ENCODE measurements at regions not wholly inside any gene's neighbourhood (a gene's known extent, or its start where the extent isn't known, plus 50 kb on each side); places are given as distances from the start of the nearest gene placed in this dataset.

DNA sequence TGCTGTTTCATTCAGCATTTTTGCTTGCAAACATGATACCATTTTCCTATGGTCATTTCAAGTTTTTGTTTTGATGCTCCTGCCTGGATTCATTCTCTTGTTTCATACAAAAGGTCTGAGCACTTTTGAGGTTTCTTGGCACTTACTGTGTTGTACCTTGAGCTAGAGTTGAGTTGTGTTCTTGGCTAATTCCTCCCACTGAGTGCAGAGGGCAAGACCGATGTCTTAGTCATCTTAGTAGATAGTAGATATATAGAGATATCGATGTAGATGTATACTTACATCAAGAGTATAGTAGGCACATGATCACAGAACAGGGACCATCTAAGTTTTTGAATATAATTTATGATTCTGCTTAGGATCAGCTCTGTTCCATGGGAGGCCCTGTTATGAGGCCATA is 366.6 kb downstream of the OSTF1 start:
- ChIA-PET POLR2A (no interaction called here), CTCF (interaction anchor here (0.6 kb wide), 1 partner anchor 14 kb away, joined by 3 read pairs; no protein-coding TSS in a partner anchor)
- WGBS (ENCODE audit: low lambda C conversion rate): 19% methylated on average over 2 of the region's 2 CpGs

GRCh38 chr9:75455444-75455921 is 367.2 kb downstream of the OSTF1 start:
- no peaks in the 10 kb centered on the region for H3K4me1 ChIP-seq (ENCODE audit: control insufficient read depth in 1 of 2, insufficient read depth in 2 of 2, low read depth in 1 of 2, low read length in 1 of 2)
- ChIA-PET POLR2A (interaction anchor here (0.6 kb wide), 1 partner anchor 30 kb away, joined by 3 read pairs; no protein-coding TSS in a partner anchor), CTCF (no interaction called here)
- TF ChIP-seq MXI1 (IDR thresholded peaks at IDR 0.05; ENCODE audit: low read depth, low read length) (no peak), TCF12 (IDR thresholded peaks at IDR 0.05) (no peak), SIN3A (IDR thresholded peaks at IDR 0.05; ENCODE audit: borderline replicate concordance, low read depth, low read length) (no peak), TAF1 (IDR thresholded peaks at IDR 0.05; ENCODE audit: borderline replicate concordance, low read depth, low read length) (no peak), TEAD4 (IDR thresholded peaks at IDR 0.05; ENCODE audit: borderline replicate concordance, insufficient read depth) (no peak), GABPA (IDR thresholded peaks at IDR 0.05; ENCODE audit: low read depth) (no peak), NRF1 (IDR thresholded peaks at IDR 0.05; ENCODE audit: low read depth, low read length) (no peak), SMC3 (IDR thresholded peaks at IDR 0.05; ENCODE audit: low read depth, low read length) (no peak), FOXJ3 (CRISPR knock-in tag; IDR thresholded peaks at IDR 0.05) (no peak), YY1 (IDR thresholded peaks at IDR 0.05; ENCODE audit: low read depth) (no peak), EP300 (IDR thresholded peaks at IDR 0.05; ENCODE audit: borderline replicate concordance in 1 of 2, low read depth in 1 of 2, low read length in 1 of 2) (no peak), CHD2 (IDR thresholded peaks at IDR 0.05; ENCODE audit: low read length, partially characterized antibody) (no peak), RAD21 (IDR thresholded peaks at IDR 0.05; ENCODE audit: low read length) (no peak), GATA2 (CRISPR knock-in tag; IDR thresholded peaks at IDR 0.05) (no peak), PBX3 (IDR thresholded peaks at IDR 0.05) (no peak), RXRA (IDR thresholded peaks at IDR 0.05; ENCODE audit: borderline replicate concordance, low read depth) (no peak)
- TF ChIP-seq, protein P1, sequence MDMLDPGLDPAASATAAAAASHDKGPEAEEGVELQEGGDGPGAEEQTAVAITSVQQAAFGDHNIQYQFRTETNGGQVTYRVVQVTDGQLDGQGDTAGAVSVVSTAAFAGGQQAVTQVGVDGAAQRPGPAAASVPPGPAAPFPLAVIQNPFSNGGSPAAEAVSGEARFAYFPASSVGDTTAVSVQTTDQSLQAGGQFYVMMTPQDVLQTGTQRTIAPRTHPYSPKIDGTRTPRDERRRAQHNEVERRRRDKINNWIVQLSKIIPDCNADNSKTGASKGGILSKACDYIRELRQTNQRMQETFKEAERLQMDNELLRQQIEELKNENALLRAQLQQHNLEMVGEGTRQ (IDR thresholded peaks at IDR 0.05; ENCODE audit: borderline replicate concordance, low read depth, low read length): no peak
- TF ChIP-seq, protein P2, sequence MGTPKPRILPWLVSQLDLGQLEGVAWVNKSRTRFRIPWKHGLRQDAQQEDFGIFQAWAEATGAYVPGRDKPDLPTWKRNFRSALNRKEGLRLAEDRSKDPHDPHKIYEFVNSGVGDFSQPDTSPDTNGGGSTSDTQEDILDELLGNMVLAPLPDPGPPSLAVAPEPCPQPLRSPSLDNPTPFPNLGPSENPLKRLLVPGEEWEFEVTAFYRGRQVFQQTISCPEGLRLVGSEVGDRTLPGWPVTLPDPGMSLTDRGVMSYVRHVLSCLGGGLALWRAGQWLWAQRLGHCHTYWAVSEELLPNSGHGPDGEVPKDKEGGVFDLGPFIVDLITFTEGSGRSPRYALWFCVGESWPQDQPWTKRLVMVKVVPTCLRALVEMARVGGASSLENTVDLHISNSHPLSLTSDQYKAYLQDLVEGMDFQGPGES (IDR thresholded peaks at IDR 0.05; ENCODE audit: low read depth, low read length): no peak
- no peak for DNase-seq
- WGBS (ENCODE audit: low lambda C conversion rate): 5% methylated on average over 1 of the region's 1 CpG
- no peaks in the 10 kb centered on the region for H3K27me3 ChIP-seq (ENCODE audit: insufficient read depth)
- H3K9me2 ChIP-seq: no peaks in the 10 kb centered on the region
- H3K9ac ChIP-seq: no peak overlapping the region
- no peaks in the 10 kb centered on the region for H3F3A ChIP-seq (replicated peaks; ENCODE audit: insufficient read depth)
- H3K79me2 ChIP-seq (ENCODE audit: insufficient read depth): no peaks in the 10 kb centered on the region
- H3K36me3 ChIP-seq (replicated peaks in 1 of 2; ENCODE audit: control insufficient read depth in 1 of 2, insufficient read depth in 2 of 2, low read length in 1 of 2): no peaks in the 10 kb centered on the region
- no peaks in the 10 kb centered on the region for H4K20me1 ChIP-seq (ENCODE audit: insufficient read depth)
- H3K4me2 ChIP-seq: no peak overlapping the region
- H2AFZ ChIP-seq (ENCODE audit: low read depth): no peak overlapping the region
- H3K27ac ChIP-seq (ENCODE audit: low read depth in 2 of 2, low read length in 1 of 2): no peak overlapping the region
- H3K4me3 ChIP-seq (ENCODE audit: low read depth in 2 of 2, low read length in 1 of 2): no peak overlapping the region
- H3K9me3 ChIP-seq: no peaks in the 10 kb centered on the region; the same call in 1 of the 2 replicates

More for the DNA sequence above, 366.6 kb downstream of the OSTF1 start:
- Histone ChIP-seq H3K27me3 (ENCODE audit: insufficient read depth) (no peaks in the 10 kb centered on the region), H3K4me3 (ENCODE audit: low read depth in 2 of 2, low read length in 1 of 2) (no peak overlapping the region), H3K4me2 (no peak overlapping the region), H3K9me3 (no peaks in the 10 kb centered on the region; the same call in 1 of the 2 replicates), H3K9me2 (no peaks in the 10 kb centered on the region), H3K27ac (ENCODE audit: low read depth in 2 of 2, low read length in 1 of 2) (no peak overlapping the region), H3K79me2 (ENCODE audit: insufficient read depth) (no peaks in the 10 kb centered on the region), H3K36me3 (replicated peaks in 1 of 2; ENCODE audit: control insufficient read depth in 1 of 2, insufficient read depth in 2 of 2, low read length in 1 of 2) (no peaks in the 10 kb centered on the region), H4K20me1 (ENCODE audit: insufficient read depth) (no peaks in the 10 kb centered on the region), H3K9ac (no peak overlapping the region), H3K4me1 (ENCODE audit: control insufficient read depth in 1 of 2, insufficient read depth in 2 of 2, low read depth in 1 of 2, low read length in 1 of 2) (no peaks in the 10 kb centered on the region), H3F3A (replicated peaks; ENCODE audit: insufficient read depth) (no peaks in the 10 kb centered on the region), H2AFZ (ENCODE audit: low read depth) (no peak overlapping the region)
- DNase-seq: no peak
- TF ChIP-seq, protein P3, sequence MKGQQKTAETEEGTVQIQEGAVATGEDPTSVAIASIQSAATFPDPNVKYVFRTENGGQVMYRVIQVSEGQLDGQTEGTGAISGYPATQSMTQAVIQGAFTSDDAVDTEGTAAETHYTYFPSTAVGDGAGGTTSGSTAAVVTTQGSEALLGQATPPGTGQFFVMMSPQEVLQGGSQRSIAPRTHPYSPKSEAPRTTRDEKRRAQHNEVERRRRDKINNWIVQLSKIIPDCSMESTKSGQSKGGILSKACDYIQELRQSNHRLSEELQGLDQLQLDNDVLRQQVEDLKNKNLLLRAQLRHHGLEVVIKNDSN (IDR thresholded peaks at IDR 0.05; ENCODE audit: borderline replicate concordance, low read depth): no peak
- TF ChIP-seq GATA2 (CRISPR knock-in tag; IDR thresholded peaks at IDR 0.05) (no peak), FOXM1 (IDR thresholded peaks at IDR 0.05; ENCODE audit: low read depth) (no peak), YY1 (IDR thresholded peaks at IDR 0.05; ENCODE audit: low read depth) (no peak)
